Memory B cell (primary cell): ENCODE measurements at regions not wholly inside any gene's neighbourhood (a gene's known extent, or its start where the extent isn't known, plus 50 kb on each side); places are given as distances from the start of the nearest gene placed in this dataset.
A peak's percentile ranks its signal among the peaks of the same experiment; 100 is the strongest.
"Not testable (repeated sequence)": the region's sequence is repeated elsewhere in the genome, so short reads cannot be mapped to it uniquely, and the experiment has no call there.

Experiments used
- ATAC-seq: fragments of 150-1000 bp; cut with Tn5 transposase; 2 replicates; pipeline ENCODE4 v1.10.0; 2021; ENCODE audit warnings: low read depth, mild to moderate bottlenecking, moderate library complexity
- DNase-seq, 2 donors: peaks; one replicate each; pipeline ENCODE4 v3.0.0; 2022; ENCODE audit warnings: low spot score in 2 of 2
- H3K27ac Mint-ChIP-seq: one replicate; pipeline ENCODE4 v1.8.0; 2022; ENCODE audit warnings: mild to moderate bottlenecking, moderate library complexity, mixed read lengths
- H3K27me3 Mint-ChIP-seq: one replicate; pipeline ENCODE4 v1.8.0; 2022; ENCODE audit warnings: mixed read lengths
- H3K36me3 Mint-ChIP-seq: one replicate; pipeline ENCODE4 v1.8.0; 2022; ENCODE audit warnings: mild to moderate bottlenecking, mixed read lengths
- H3K4me1 Mint-ChIP-seq: one replicate; pipeline ENCODE4 v1.8.0; 2022; ENCODE audit warnings: mixed read lengths
- H3K4me3 Mint-ChIP-seq: one replicate; pipeline ENCODE4 v1.8.0; 2022; ENCODE audit warnings: mild to moderate bottlenecking, moderate library complexity, mixed read lengths
- H3K9me3 Mint-ChIP-seq: one replicate; pipeline ENCODE4 v1.8.0; 2022; ENCODE audit warnings: mixed read lengths

- no peaks in the 10 kb centered on the region for H3K36me3 Mint-ChIP-seq
- peaks cover 6% of the 10 kb centered on the region for H3K27me3 Mint-ChIP-seq
- no peak overlapping the region for H3K4me3 Mint-ChIP-seq
- DNase-seq (no peak), ATAC-seq (no peak)
- H3K27ac Mint-ChIP-seq = no peak overlapping the region
- no peaks in the 10 kb centered on the region for H3K4me1 Mint-ChIP-seq
- H3K9me3 Mint-ChIP-seq = no peaks in the 10 kb centered on the region
Observed at GRCh38 chr14:22291406-22291805, 297.6 kb downstream of the DAD1 start.

GRCh38 chr14:22289570-22289969, 299.5 kb downstream of the DAD1 start:
- DNase-seq (no peak), ATAC-seq (no peak)
- no peak overlapping the region for H3K27ac Mint-ChIP-seq
- H3K4me3 Mint-ChIP-seq = no peak overlapping the region
- H3K27me3 Mint-ChIP-seq = peaks cover 8% of the 10 kb centered on the region
- no peaks in the 10 kb centered on the region for H3K9me3 Mint-ChIP-seq
- H3K36me3 Mint-ChIP-seq = no peaks in the 10 kb centered on the region
- no peaks in the 10 kb centered on the region for H3K4me1 Mint-ChIP-seq

DNA sequence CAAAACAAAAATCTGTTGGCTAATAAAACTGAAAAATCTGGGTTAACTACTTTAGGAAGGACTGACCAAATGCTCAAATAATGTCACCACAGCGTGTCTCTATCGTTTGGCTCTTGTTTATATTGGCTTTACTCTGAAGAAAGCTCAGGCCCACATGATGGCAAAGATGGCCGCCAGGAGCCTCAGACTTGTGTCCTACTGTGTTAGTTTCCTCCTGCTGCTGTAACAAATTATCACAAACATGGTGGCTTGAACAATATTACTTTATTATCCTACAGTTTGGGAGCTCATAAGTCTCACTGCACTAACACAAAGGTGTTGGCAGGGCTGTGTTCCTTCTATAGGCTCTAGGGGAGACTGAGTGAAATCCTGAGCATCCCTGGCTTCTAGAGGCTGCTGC, 303.0 kb downstream of the DAD1 start:
- ATAC-seq = no peak
- Mint-ChIP-seq H3K27ac (no peak overlapping the region), H3K9me3 (no peaks in the 10 kb centered on the region), H3K36me3 (no peaks in the 10 kb centered on the region), H3K4me1 (peaks cover 10% of the 10 kb centered on the region), H3K4me3 (no peak overlapping the region), H3K27me3 (peaks cover 8% of the 10 kb centered on the region)
- no peak for DNase-seq

DNA sequence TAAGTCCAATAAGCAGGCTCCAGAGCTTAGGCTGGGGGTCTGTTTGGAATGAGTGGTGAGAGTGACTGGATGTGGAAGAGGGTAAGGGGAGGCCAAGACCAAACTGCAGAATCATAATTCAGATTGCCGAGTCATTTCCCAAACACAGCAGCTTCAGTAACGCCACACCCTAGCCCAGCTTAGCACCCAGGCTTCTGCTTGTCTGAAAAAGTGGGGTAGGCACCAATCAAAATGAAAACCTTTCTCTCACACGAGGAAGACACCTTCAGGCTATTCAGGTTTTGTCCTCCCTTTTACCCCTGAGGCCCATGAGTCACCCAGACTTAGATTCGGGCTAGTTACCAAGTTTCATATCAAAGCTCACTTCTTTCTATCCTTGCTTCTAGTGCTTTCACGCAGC, 306.1 kb downstream of the DAD1 start:
- H3K27me3 Mint-ChIP-seq = peaks cover 3% of the 10 kb centered on the region
- H3K27ac Mint-ChIP-seq = no peak overlapping the region
- H3K36me3 Mint-ChIP-seq = no peaks in the 10 kb centered on the region
- H3K9me3 Mint-ChIP-seq = no peaks in the 10 kb centered on the region
- no peak for DNase-seq
- H3K4me1 Mint-ChIP-seq = peaks cover 12% of the 10 kb centered on the region
- no peak overlapping the region for H3K4me3 Mint-ChIP-seq
- no peak for ATAC-seq

GRCh38 chr14:22282417-22282816, 306.6 kb downstream of the DAD1 start:
- Mint-ChIP-seq H3K4me1 (peaks cover 12% of the 10 kb centered on the region), H3K36me3 (no peaks in the 10 kb centered on the region), H3K9me3 (no peaks in the 10 kb centered on the region), H3K27ac (no peak overlapping the region), H3K27me3 (peaks cover 3% of the 10 kb centered on the region), H3K4me3 (no peak overlapping the region)
- DNase-seq (peak in 1 of 2 donors; percentile 16), ATAC-seq (peak; percentile 95)

- ATAC-seq = peak; percentile 29
- DNase-seq, H3K9me3 Mint-ChIP-seq, H3K27ac Mint-ChIP-seq, H3K27me3 Mint-ChIP-seq, H3K36me3 Mint-ChIP-seq, H3K4me3 Mint-ChIP-seq: not testable (repeated sequence)
- peaks cover 12% of the 10 kb centered on the region for H3K4me1 Mint-ChIP-seq
Observed at GRCh38 chr14:22281447-22281874, 307.6 kb downstream of the DAD1 start.

DNA sequence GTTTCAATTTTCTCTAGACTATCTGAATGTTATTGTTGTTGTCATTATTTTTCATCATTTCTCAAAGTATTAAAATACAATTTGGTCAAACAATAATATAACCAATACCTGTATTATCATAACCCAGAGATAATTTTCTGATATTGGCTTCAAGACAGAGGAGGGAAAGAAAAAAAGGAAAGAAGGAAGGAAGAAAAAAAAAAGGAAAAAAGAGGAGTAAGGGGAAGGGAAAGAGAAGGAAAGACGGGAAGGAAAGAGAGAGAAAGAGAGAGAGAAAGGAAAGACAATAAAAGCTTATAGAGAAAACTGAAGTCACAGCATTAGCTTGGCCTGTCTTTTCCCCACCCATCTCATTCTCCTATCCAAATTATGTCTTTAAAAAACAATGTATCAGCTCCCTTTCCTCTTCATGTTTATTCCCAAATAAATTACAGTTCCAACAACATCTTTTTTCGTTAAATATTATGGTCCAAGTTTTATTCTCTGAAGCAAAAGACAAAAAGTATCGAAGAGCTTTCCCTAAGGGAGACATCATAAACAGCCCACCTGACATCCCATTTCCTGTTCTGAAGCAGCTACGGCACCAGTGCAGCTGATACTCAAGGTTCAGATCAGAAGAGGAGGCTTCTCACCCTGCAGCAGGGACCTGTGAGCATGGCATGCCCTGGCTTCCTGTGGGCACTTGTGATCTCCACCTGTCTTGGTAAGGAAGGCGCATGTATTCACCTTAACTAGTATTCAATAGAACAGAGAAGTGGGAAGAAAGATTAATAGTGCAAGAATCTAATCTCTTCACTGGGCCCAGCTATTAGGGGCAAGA, 308.3 kb downstream of the DAD1 start:
- ATAC-seq (no peak), DNase-seq (no peak)
- Mint-ChIP-seq H3K4me3 (no peak overlapping the region), H3K36me3 (no peaks in the 10 kb centered on the region), H3K27ac (no peak overlapping the region), H3K27me3 (peaks cover 6% of the 10 kb centered on the region), H3K9me3 (no peaks in the 10 kb centered on the region), H3K4me1 (peaks cover 12% of the 10 kb centered on the region)

DNA sequence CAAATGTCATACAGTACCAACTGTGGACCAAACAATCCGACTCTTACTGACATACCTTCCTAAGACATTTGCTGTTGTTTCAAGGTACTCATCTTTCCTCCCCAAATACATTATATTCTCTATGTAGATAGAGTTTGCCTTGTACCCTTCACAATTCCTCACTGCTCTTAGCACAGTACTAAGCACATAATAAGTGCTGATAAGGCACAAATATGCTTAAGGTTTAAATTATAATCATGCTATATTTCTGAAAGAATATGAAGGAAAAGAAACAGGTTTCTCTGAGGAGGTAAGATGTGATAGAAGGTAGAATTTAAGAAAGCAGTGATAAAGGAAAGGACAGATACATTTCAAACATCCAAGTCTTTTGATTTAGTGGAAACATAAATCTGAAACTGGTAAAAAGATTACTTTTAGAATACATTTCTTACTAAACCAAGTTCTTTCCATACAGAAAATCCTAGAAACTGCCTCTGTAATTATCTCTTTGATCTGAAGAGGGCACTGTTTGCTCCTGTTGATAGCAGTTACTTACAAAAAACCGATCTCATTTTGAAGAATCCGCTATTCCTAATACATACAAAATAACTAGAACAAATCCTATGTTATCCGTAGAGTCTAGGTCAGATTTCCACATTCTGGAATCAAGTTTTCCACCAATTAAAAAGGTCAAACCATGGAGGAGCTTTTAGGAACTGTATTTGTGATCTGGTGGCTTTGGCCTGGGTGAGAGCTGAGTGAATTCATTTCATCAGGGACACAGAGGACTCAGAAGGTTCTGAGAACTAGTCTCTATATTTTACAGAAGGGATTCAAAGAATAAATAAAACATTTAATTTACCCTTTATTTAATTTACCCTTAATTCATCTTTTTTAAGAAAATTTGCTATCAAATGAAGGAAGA, 311.9 kb downstream of the DAD1 start:
- H3K4me1 Mint-ChIP-seq = peaks cover 9% of the 10 kb centered on the region
- ATAC-seq (no peak), DNase-seq (no peak)
- no peaks in the 10 kb centered on the region for H3K36me3 Mint-ChIP-seq
- H3K27ac Mint-ChIP-seq = no peak overlapping the region
- H3K9me3 Mint-ChIP-seq = no peaks in the 10 kb centered on the region
- peaks cover 12% of the 10 kb centered on the region for H3K27me3 Mint-ChIP-seq
- H3K4me3 Mint-ChIP-seq = no peak overlapping the region

DNA sequence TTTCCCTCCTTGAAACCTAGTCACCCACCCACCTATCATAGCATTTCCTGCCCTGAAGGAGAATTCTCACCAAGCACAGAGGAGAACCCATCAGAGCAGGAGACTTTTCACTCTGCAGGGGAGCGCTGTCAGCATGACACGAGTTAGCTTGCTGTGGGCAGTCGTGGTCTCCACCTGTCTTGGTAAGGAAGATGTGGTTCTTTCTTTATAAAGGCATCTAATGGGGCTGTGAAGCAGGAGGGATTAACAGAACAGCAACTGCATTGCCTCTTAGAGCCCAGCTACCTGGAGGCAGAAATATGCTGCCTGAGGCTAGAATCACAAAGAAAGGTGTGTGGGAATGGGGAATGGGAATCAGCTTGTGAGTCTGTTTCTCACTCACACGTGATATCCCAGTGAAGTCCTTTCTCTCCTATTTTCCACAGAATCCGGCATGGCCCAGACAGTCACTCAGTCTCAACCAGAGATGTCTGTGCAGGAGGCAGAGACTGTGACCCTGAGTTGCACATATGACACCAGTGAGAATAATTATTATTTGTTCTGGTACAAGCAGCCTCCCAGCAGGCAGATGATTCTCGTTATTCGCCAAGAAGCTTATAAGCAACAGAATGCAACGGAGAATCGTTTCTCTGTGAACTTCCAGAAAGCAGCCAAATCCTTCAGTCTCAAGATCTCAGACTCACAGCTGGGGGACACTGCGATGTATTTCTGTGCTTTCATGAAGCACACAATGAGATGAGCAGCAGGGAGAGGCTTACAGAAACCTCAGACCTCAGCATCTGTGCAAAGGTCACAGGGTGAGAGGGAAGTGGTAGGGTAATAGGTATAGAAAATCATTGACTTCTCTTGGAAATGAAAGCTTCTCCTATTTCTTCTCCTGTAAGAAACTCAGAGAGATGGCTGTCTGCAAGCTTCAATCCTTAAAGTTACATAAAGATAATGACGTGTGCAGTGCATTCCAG, 316.9 kb downstream of the DAD1 start:
- peaks cover 23% of the 10 kb centered on the region for H3K27me3 Mint-ChIP-seq
- no peak overlapping the region for H3K27ac Mint-ChIP-seq
- no peak for ATAC-seq
- DNase-seq = no peak
- H3K36me3 Mint-ChIP-seq = no peaks in the 10 kb centered on the region
- no peaks in the 10 kb centered on the region for H3K9me3 Mint-ChIP-seq
- H3K4me3 Mint-ChIP-seq = no peak overlapping the region
- H3K4me1 Mint-ChIP-seq = peaks cover 7% of the 10 kb centered on the region

GRCh38 chr14:22268875-22269274, 320.1 kb downstream of the DAD1 start:
- Mint-ChIP-seq H3K27me3 (peaks cover 19% of the 10 kb centered on the region), H3K27ac (no peak overlapping the region), H3K36me3 (no peaks in the 10 kb centered on the region), H3K9me3 (no peaks in the 10 kb centered on the region), H3K4me1 (peaks cover 11% of the 10 kb centered on the region), H3K4me3 (no peak overlapping the region)
- ATAC-seq (no peak), DNase-seq (no peak)

DNA sequence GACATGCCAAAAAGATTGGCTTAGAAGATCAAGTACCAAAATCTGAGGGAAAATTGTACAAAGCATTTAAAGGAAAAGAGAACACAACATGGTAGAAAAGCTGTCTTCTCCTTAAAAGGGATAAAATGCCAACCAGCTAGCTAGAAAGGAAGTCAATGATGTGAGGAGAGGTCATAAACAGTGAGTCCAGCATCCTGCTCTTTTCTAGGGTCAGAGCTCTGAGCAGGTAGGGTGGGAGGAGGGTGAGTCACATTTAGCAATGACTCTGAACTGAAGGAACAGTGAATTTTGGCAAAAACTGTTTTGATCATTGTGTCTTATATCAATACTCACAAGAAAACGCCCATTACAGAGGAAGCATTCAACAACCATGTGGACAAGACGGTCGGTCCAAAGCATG, 322.3 kb downstream of the DAD1 start:
- no peaks in the 10 kb centered on the region for H3K36me3 Mint-ChIP-seq
- no peak for DNase-seq
- H3K9me3 Mint-ChIP-seq = no peaks in the 10 kb centered on the region
- H3K4me3 Mint-ChIP-seq = no peak overlapping the region
- H3K27ac Mint-ChIP-seq = no peak overlapping the region
- H3K4me1 Mint-ChIP-seq = peaks cover 11% of the 10 kb centered on the region
- H3K27me3 Mint-ChIP-seq = peaks cover 27% of the 10 kb centered on the region
- ATAC-seq = no peak

GRCh38 chr14:22266142-22266442, 322.9 kb downstream of the DAD1 start:
- H3K36me3 Mint-ChIP-seq = no peaks in the 10 kb centered on the region
- peaks cover 27% of the 10 kb centered on the region for H3K27me3 Mint-ChIP-seq
- H3K27ac Mint-ChIP-seq = no peak overlapping the region
- peaks cover 11% of the 10 kb centered on the region for H3K4me1 Mint-ChIP-seq
- no peak for DNase-seq
- H3K9me3 Mint-ChIP-seq = no peaks in the 10 kb centered on the region
- ATAC-seq = no peak
- H3K4me3 Mint-ChIP-seq = no peak overlapping the region

- no peaks in the 10 kb centered on the region for H3K36me3 Mint-ChIP-seq
- H3K4me1 Mint-ChIP-seq = peaks cover 11% of the 10 kb centered on the region
- DNase-seq = no peak
- no peak overlapping the region for H3K4me3 Mint-ChIP-seq
- no peaks in the 10 kb centered on the region for H3K9me3 Mint-ChIP-seq
- peaks cover 28% of the 10 kb centered on the region for H3K27me3 Mint-ChIP-seq
- H3K27ac Mint-ChIP-seq = no peak overlapping the region
- ATAC-seq = peak; percentile 58
Observed at GRCh38 chr14:22265319-22266141, 323.5 kb downstream of the DAD1 start.
